Esophagus (tissue), 2 donors: ENCODE measurements at regions not wholly inside any gene's neighbourhood (a gene's known extent, or its start where the extent isn't known, plus 50 kb on each side); places are given as distances from the start of the nearest gene placed in this dataset.
"Not testable (repeated sequence)": the region's sequence is repeated elsewhere in the genome, so short reads cannot be mapped to it uniquely, and the experiment has no call there.

Experiments used
- H3K27ac ChIP-seq, 2 donors: one replicate each; pipeline ENCODE4 v1.5.1; 2013; ENCODE audit warnings: low read depth in 2 of 2, mild to moderate bottlenecking in 2 of 2, inconsistent platforms in 1 of 2, low read length in 1 of 2, moderate library complexity in 1 of 2
- H3K27me3 ChIP-seq, 2 donors: one replicate each; pipeline ENCODE4 v1.6.1; 2013; ENCODE audit warnings: low read length in 2 of 2, control low read depth in 1 of 2, mild to moderate bottlenecking in 1 of 2; ENCODE audit not compliant: insufficient read depth in 2 of 2, control insufficient read depth in 1 of 2
- H3K36me3 ChIP-seq, 2 donors: one replicate each; pipeline ENCODE4 v1.6.1; 2013; ENCODE audit warnings: low read length in 1 of 2; ENCODE audit not compliant: control insufficient read depth in 2 of 2, insufficient read depth in 2 of 2
- H3K4me1 ChIP-seq, 2 donors: one replicate each; pipeline ENCODE4 v1.6.1; 2013; ENCODE audit warnings: low read length in 1 of 2; ENCODE audit not compliant: control insufficient read depth in 2 of 2, insufficient read depth in 2 of 2
- H3K4me3 ChIP-seq, 2 donors: one replicate each; pipeline ENCODE4 v1.5.1; 2013; ENCODE audit warnings: low read length in 2 of 2, mild to moderate bottlenecking in 2 of 2, low read depth in 1 of 2, moderate library complexity in 1 of 2
- H3K9me3 ChIP-seq, 2 donors: one replicate each; pipeline ENCODE4 v1.6.1; 2013; ENCODE audit warnings: mild to moderate bottlenecking in 2 of 2, low read depth in 1 of 2, low read length in 1 of 2, moderate library complexity in 1 of 2; ENCODE audit not compliant: control insufficient read depth in 2 of 2, insufficient read depth in 1 of 2
- WGBS, 2 donors: extraction: QIAGEN DNeasy Blood & Tissue Kit; methylation state at CpG; one replicate each; pipeline ENCODE4 v1.1.7; 2013; 5-methylcytosine and 5-hydroxymethylcytosine counted together
- donor health status: healthy with polysubstance abuse.
- donor health status: Bipolar disorder and iron deficiency.

DNA sequence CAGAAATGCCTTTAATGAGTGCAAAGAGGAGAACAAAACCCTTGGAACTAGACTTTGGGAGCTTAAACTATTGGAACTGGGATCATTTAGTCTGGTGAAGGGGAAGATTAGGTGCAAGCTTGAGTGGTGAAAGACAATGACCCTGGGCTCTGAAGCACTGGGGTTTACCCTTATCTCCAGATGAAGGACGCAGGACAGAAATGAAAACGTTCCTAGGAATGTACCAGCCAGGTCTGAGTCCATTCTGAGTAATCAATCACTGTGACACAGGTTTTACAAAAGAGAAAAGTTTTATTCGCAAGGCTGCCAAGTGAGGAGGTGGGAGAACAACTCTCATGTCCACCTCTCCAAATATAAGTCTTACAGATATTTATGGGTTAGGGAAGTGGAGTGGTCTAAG, 249.1 kb downstream of the LRIG3 start:
- Histone ChIP-seq H3K9me3 (no peaks in the 10 kb centered on the region), H3K36me3 (no peaks in the 10 kb centered on the region), H3K27me3 (no peaks in the 10 kb centered on the region), H3K27ac (no peak overlapping the region), H3K4me1 (no peaks in the 10 kb centered on the region), H3K4me3 (no peak overlapping the region)
- 42 to 48% methylated on average over 3 of the region's 3 CpGs for WGBS, 2 donors

DNA sequence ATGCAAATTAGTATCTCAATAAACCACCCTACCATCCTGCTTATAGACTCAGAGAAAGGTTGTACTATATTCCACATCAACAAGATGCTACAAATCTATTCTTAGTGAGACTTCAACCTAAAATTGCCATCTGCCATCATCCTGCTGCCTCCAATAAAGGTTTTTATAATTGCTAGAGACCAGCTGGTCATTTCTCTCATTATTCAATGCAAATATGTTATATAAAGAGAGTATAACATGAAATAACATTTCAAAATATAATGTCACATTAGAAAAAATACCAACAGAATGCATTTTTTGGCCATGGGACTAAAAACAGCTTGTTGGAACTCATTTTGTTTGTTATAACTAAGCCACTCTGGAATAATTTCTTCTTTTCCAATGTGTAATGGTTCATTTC, 247.3 kb downstream of the LRIG3 start:
- H3K4me3 ChIP-seq: no peak overlapping the region
- H3K4me1 ChIP-seq: no peaks in the 10 kb centered on the region
- no peaks in the 10 kb centered on the region for H3K9me3 ChIP-seq
- H3K36me3 ChIP-seq: no peaks in the 10 kb centered on the region
- no peak overlapping the region for H3K27ac ChIP-seq
- no peaks in the 10 kb centered on the region for H3K27me3 ChIP-seq

GRCh38 chr12:58677833-58678232, 242.5 kb downstream of the LRIG3 start:
- H3K27ac ChIP-seq, H3K27me3 ChIP-seq, H3K36me3 ChIP-seq, H3K9me3 ChIP-seq, H3K4me1 ChIP-seq, H3K4me3 ChIP-seq: not testable (repeated sequence)
- WGBS, 2 donors: 90 to 94% methylated on average over 2 of the region's 3 CpGs

GRCh38 chr12:58678753-58679152, 241.6 kb downstream of the LRIG3 start:
- no peaks in the 10 kb centered on the region for H3K4me1 ChIP-seq
- 81 to 93% methylated on average over 2 of the region's 2 CpGs for WGBS, 2 donors
- H3K27me3 ChIP-seq: no peaks in the 10 kb centered on the region
- H3K27ac ChIP-seq: no peak overlapping the region
- peaks cover 3 to 9% of the 10 kb centered on the region in 2 donors for H3K9me3 ChIP-seq
- H3K4me3 ChIP-seq: no peak overlapping the region
- no peaks in the 10 kb centered on the region for H3K36me3 ChIP-seq

GRCh38 chr12:58681730-58682129, 238.6 kb downstream of the LRIG3 start:
- H3K36me3 ChIP-seq: no peaks in the 10 kb centered on the region
- WGBS, 2 donors: 67 to 73% methylated on average over 2 of the region's 2 CpGs
- H3K27me3 ChIP-seq: no peaks in the 10 kb centered on the region
- peaks cover 3 to 9% of the 10 kb centered on the region in 2 donors for H3K9me3 ChIP-seq
- no peaks in the 10 kb centered on the region for H3K4me1 ChIP-seq
- H3K27ac ChIP-seq: no peak overlapping the region
- H3K4me3 ChIP-seq: no peak overlapping the region

DNA sequence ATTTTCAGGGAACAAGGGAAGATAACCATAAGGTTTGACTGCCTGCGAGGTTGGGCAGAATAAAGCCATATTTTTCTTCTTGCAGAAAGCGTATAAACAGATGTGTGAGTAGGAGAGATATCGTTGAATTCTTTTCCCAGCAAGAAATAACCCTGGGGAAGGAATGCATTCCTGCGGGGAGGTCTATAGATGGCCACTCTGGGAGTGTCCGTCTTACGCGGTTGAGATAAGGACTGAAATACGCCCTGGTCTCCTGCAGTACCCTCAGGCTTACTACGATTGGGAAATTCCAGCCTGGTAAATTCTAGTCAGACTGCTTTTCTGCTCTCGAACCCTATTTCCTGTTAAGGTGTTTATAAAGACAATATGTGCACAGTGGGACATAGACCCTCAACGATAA, 225.0 kb downstream of the LRIG3 start:
- WGBS, 2 donors: 93 to 94% methylated on average over 11 of the region's 11 CpGs

DNA sequence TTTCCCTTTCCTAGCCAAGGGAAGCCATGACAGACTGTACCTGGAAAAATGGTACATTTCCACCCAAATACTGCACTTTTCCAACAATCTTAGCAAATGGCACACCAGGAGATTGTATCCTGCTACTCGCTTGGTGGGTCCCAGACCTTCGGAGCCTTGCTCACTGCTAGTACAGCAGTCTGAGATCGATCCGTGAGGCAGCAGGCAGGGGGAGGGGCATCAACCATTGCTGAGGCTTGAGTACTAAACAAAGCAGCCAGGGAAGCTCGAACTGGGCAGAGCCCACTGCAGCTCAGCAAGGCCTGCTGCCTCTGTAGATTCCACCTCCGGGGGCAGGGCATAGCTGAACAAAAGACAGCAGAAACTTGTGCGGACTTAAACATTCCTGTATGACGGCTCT, 218.8 kb downstream of the LRIG3 start:
- no peak overlapping the region for H3K4me3 ChIP-seq
- H3K27ac ChIP-seq: no peak overlapping the region
- no peaks in the 10 kb centered on the region for H3K4me1 ChIP-seq
- no peaks in the 10 kb centered on the region for H3K27me3 ChIP-seq
- WGBS, 2 donors: 89 to 90% methylated on average over 8 of the region's 8 CpGs
- no peaks in the 10 kb centered on the region for H3K9me3 ChIP-seq
- H3K36me3 ChIP-seq: no peaks in the 10 kb centered on the region

More for the DNA sequence above, 225.0 kb downstream of the LRIG3 start:
- no peak overlapping the region for H3K4me3 ChIP-seq
- H3K4me1 ChIP-seq: no peaks in the 10 kb centered on the region
- H3K9me3 ChIP-seq: no peaks in the 10 kb centered on the region
- H3K27me3 ChIP-seq: no peaks in the 10 kb centered on the region
- H3K27ac ChIP-seq: no peak overlapping the region
- no peaks in the 10 kb centered on the region for H3K36me3 ChIP-seq

- WGBS, 2 donors: 67 to 70% methylated on average over 3 of the region's 3 CpGs
Observed at GRCh38 chr12:58703866-58704265, 216.4 kb downstream of the LRIG3 start.

DNA sequence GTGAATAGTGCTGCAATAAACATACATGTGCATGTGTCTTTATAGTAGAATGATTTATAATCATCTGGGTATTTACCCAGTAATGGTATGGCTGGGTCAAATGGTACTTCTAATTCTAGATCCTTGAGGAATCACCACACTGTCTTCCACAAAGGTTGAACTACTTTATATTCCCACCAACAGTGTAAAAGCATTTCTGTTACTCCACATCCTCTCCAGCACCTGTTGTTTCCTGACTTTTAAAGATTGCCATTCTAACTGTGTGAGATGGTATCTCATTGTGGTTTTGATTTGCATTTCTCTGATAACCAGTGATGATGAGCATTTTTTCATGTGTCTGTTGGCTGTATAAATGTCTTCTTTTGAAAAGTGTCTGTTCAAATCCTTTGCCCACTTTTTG, 215.5 kb downstream of the LRIG3 start:
- H3K27ac ChIP-seq, H3K27me3 ChIP-seq, H3K4me3 ChIP-seq, H3K9me3 ChIP-seq, H3K36me3 ChIP-seq, H3K4me1 ChIP-seq: not testable (repeated sequence)

More at GRCh38 chr12:58703866-58704265, 216.4 kb downstream of the LRIG3 start:
- Histone ChIP-seq H3K36me3 (no peaks in the 10 kb centered on the region), H3K4me1 (no peaks in the 10 kb centered on the region), H3K9me3 (no peaks in the 10 kb centered on the region), H3K27ac (no peak overlapping the region), H3K27me3 (no peaks in the 10 kb centered on the region), H3K4me3 (no peak overlapping the region)

- H3K27ac ChIP-seq: no peak overlapping the region
- no peaks in the 10 kb centered on the region for H3K4me1 ChIP-seq
- H3K4me3 ChIP-seq: no peak overlapping the region
- H3K9me3 ChIP-seq: no peaks in the 10 kb centered on the region
- no peaks in the 10 kb centered on the region for H3K36me3 ChIP-seq
- H3K27me3 ChIP-seq: no peaks in the 10 kb centered on the region
Observed at GRCh38 chr12:58710901-58711300, 209.4 kb downstream of the LRIG3 start.
